NB4 (cell line): ENCODE measurements at regions not wholly inside any gene's neighbourhood (a gene's known extent, or its start where the extent isn't known, plus 50 kb on each side); places are given as distances from the start of the nearest gene placed in this dataset.

Source experiments
- POLR2A ChIP-seq: IDR thresholded peaks from 2 replicates; pipeline ENCODE4 v1.6.1; 2011; ENCODE audit warnings: mild to moderate bottlenecking; ENCODE audit not compliant: insufficient read length; ENCODE audit errors: extremely low read depth
- TF ChIP-seq, protein P1 (sequence below): IDR thresholded peaks from one replicate; pipeline ENCODE4 v1.5.1; 2012; ENCODE audit warnings: low read depth, low read length
- TF ChIP-seq, protein P2 (sequence below): IDR thresholded peaks from 2 replicates; pipeline ENCODE4 v1.6.1; 2011; ENCODE audit warnings: low read depth, low read length

DNA sequence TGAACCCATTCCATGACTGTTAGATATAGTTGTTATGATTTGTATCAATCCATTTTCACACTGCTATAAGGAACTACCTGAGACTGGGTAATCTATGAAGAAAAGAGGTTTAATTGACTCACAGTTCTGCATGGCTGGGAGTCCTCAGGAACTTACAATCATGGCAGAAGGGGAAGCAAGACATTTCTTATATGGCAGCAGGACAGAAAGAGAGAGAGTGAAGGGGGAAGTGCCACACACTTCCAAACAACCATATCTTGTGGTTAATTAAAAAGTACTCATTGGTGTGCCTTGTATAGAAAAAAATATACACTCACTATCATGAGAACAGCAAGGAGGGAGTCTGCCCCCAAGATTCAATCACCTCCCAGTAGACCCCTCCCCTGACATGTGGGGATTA is 137.6 kb upstream of the NBPF11 start:
- TF ChIP-seq, protein P1, sequence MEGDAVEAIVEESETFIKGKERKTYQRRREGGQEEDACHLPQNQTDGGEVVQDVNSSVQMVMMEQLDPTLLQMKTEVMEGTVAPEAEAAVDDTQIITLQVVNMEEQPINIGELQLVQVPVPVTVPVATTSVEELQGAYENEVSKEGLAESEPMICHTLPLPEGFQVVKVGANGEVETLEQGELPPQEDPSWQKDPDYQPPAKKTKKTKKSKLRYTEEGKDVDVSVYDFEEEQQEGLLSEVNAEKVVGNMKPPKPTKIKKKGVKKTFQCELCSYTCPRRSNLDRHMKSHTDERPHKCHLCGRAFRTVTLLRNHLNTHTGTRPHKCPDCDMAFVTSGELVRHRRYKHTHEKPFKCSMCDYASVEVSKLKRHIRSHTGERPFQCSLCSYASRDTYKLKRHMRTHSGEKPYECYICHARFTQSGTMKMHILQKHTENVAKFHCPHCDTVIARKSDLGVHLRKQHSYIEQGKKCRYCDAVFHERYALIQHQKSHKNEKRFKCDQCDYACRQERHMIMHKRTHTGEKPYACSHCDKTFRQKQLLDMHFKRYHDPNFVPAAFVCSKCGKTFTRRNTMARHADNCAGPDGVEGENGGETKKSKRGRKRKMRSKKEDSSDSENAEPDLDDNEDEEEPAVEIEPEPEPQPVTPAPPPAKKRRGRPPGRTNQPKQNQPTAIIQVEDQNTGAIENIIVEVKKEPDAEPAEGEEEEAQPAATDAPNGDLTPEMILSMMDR = no peak
- no peak for TF ChIP-seq POLR2A
- TF ChIP-seq, protein P2, sequence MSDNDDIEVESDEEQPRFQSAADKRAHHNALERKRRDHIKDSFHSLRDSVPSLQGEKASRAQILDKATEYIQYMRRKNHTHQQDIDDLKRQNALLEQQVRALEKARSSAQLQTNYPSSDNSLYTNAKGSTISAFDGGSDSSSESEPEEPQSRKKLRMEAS = no peak
